HG02759 (cell line): ENCODE measurements at regions not wholly inside any gene's neighbourhood (a gene's known extent, or its start where the extent isn't known, plus 50 kb on each side); places are given as distances from the start of the nearest gene placed in this dataset.

Source experiments
- ATAC-seq: cut with Tn5 transposase; IDR thresholded peaks from one replicate; pipeline ENCODE4 v1.9.1; 2021; ENCODE audit warnings: mild to moderate bottlenecking, moderate library complexity; ENCODE audit not compliant: unreplicated experiment

- no peak for ATAC-seq
These were observed 161.5 kb upstream of the NT5C1B start for GRCh38 chr2:18750672-18751554.

GRCh38 chr2:18749912-18750526, 160.7 kb upstream of the NT5C1B start:
- no peak for ATAC-seq

DNA sequence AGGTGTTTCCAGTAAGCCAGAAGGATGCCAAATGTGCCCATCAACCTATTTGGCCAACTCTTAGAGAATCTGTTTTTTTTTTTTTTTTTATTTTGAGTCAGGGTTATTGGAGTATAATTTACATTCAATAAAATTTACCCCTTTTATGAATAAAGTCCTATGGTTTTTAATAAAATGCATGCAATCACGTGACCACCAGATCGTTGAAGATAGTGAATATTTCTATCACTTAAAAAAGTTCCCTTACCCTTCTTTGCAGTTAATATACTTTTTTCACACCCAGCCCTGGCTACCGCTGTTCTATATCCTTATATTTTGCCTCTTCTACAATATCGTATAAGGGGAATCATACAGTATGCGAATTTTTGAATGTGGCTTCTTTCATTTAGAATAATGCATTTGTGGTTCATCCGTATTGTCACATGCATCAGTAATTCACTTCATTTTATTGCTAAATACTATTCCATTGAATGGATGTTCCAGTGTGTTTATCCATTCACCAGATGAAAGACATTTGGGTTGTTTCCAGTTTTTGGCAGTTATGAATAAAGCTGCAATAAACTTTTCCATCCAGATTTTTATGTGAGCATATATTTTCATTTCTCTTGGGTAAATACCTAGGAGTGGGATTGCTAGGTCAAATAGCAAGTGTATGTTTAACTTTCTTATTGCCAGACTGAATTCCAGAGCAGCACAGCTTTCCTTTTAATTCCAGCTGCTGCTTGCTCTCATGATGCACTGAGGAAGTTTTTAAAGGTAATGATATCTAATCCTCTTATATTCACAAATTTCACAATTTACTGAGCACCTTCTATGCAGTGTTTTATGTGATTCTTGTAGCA, 156.3 kb upstream of the NT5C1B start:
- no peak for ATAC-seq

- ATAC-seq: no peak
These were observed 152.7 kb upstream of the NT5C1B start for GRCh38 chr2:18741895-18742732.

- no peak for ATAC-seq
These were observed 151.8 kb upstream of the NT5C1B start for GRCh38 chr2:18741191-18741590.

GRCh38 chr2:18740474-18740881, 151.1 kb upstream of the NT5C1B start:
- no peak for ATAC-seq

GRCh38 chr2:18731666-18732065, 142.3 kb upstream of the NT5C1B start:
- ATAC-seq: no peak

DNA sequence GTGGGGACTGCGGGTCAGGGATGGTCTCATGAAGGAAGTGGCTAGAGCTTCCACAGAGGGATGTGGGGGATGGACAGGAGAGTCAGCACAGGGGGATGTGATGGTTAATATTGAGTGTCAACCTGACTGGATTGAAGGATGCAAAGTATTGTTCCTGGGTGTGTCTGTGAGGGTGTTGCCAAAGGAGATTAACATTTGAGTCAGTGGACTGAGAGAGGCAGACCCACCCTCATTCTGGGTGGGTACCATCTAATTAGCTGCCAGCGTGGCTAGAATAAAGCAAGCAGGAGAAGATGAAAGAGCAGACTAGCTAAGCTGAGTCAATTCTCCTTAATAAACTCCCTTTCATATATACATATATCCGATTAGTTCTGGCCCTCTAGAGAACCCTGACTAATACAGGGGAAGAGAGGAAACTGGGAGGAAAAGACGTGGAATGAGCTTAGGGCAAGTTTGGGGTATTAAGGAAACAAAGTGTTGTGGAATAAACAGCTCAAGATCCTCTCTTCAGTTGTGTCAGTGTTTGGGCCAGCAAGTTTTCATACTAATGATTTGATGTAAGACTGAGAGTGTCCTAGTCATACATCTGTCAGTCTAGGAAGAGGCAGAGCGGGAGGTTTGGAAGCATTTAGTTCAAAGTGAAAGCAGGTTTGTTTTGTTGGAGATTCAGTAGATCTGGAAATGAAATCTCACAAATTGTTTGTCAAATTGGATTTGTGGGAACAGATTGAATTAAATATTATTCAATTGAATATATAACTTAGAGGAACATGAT, 135.2 kb upstream of the NT5C1B start:
- ATAC-seq: no peak

- ATAC-seq: no peak
These were observed 133.8 kb upstream of the NT5C1B start for GRCh38 chr2:18723219-18723618.

DNA sequence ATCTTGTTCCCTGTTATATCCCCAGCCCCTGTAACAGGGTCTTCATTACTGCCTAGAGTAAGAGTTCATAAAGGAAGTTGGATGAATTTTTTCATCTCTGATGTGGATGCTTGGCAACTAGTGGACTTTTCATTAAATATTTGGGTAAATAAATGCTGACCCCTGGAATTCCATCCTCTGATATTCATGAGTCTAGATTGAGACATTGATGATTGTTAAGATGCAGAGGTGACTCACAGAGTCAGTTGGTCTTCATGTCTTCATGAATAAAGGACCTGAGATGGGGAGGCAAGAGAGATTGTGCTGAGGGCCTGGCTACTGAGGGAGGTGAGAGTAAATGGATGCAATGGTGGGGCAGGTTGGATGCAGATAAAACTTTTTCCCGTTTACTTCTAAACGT, 132.7 kb upstream of the NT5C1B start:
- ATAC-seq: no peak

DNA sequence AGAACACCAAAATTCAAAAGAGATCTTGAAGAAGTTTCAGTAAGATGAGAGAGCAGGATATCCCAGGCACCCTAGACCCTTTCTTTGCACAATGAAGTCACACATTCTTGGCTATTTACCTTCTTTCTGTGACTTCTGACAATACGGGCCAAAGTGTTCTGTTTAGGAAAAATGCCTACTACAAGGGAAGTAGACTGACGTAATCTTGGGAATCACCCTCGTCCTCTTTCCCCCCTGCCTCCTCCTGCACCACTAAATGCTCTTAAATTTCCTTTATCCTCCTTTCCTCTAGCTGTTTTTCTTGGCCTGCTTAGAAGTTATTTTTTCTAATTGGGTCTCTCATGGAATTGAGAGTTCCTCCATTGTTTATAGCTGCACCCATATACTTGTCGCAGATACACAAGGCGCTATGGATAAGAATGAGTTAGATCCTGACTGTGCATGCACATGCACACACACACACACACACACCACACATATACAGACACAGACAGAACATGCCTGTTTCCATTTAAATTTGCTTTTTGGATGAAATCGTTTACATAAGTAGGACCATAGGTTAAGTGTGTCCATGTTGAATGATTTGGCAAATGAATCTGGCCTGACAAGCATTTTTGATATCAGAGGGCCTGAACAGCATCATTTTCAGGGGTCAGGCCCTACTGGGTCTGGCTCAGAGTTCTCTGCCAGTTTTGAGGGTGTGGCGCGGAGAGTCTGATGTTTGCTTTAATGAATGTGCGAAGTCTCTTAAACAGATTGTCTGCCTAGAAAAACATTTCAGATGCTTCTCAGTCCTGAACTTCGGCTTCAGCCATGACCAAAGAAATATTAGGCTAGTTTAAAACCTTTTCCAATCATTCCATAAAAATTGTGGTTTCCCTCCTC, 131.9 kb upstream of the NT5C1B start:
- ATAC-seq: no peak

GRCh38 chr2:18719978-18720775, 130.8 kb upstream of the NT5C1B start:
- ATAC-seq: no peak

DNA sequence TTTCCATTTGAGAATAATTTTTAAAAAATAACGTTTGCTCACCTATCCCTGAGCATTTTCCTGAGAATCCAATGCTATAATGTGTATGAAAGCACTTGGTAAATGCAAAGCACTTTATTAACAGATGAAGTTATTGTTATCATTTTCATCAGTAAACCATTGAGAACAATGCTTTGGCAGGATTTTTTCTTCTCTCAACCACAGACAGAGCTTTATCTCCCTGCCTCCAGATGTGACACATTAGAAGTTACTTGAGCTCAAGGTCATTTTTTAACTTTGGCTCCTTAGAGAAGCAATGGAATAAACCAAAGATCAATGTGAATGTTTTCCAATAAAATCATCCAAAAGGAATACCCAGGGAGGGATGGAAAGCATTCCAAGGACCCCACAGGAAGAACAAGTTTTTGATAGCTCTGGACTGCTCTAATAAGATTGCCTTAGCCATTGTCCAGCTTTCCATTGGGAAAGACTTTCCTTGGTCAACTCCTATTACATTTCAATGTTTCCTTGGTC, 118.9 kb upstream of the NT5C1B start:
- no peak for ATAC-seq

- ATAC-seq: no peak
These were observed 116.6 kb upstream of the NT5C1B start for GRCh38 chr2:18706001-18706400.

- no peak for ATAC-seq
These were observed 114.9 kb upstream of the NT5C1B start for GRCh38 chr2:18704276-18704675.

- no peak for ATAC-seq
These were observed 114.2 kb upstream of the NT5C1B start for GRCh38 chr2:18703555-18703954.

- ATAC-seq: no peak
These were observed 112.6 kb upstream of the NT5C1B start for GRCh38 chr2:18701981-18702380.

DNA sequence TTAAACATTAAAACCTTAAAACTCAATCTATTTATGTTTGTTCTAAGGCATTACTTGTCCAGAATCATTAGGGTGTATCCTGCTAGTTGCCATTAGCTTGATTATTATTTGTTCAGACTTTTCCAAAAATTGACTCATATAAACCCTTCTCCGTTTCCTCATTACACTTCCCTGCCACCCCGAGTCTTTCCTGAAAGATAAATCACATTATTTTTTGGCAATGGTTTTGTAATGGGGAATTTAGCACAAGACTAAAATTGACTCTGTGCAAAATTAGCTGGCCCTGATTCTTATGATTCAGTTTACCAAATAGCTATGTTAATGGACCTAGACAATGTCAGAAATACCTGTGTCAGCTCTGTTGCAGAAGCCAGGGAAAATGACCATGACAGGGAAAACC, 112.2 kb upstream of the NT5C1B start:
- no peak for ATAC-seq
